H9 (cell line): ENCODE measurements at regions not wholly inside any gene's neighbourhood (a gene's known extent, or its start where the extent isn't known, plus 50 kb on each side); places are given as distances from the start of the nearest gene placed in this dataset.

Source experiments
- DNase-seq: peaks from one replicate; pipeline ENCODE4 v3.0.0-alpha.2; 2017
- H2AFZ ChIP-seq: one replicate; pipeline ENCODE4 v1.6.1; 2013; ENCODE audit warnings: mild to moderate bottlenecking, low read length, control low read depth, moderate library complexity
- H2AK5ac ChIP-seq: 2 replicates; pipeline ENCODE4 v1.6.1; 2013; ENCODE audit warnings: low read length, control low read depth, mixed read lengths; ENCODE audit not compliant: insufficient read length
- H2BK120ac ChIP-seq: one replicate; pipeline ENCODE4 v1.6.1; 2013; ENCODE audit warnings: low read depth, mild to moderate bottlenecking, low read length, control low read depth, inconsistent platforms; ENCODE audit not compliant: poor library complexity, severe bottlenecking
- H2BK12ac ChIP-seq: 2 replicates; pipeline ENCODE4 v1.6.1; 2013; ENCODE audit warnings: low read length, control low read depth, mixed read lengths, low read depth; ENCODE audit not compliant: insufficient read length
- H2BK15ac ChIP-seq: 2 replicates; pipeline ENCODE4 v1.6.1; 2013; ENCODE audit warnings: low read depth, low read length, control low read depth
- H2BK20ac ChIP-seq: one replicate; pipeline ENCODE4 v1.6.1; 2013; ENCODE audit warnings: low read depth, mild to moderate bottlenecking, low read length, control low read depth, inconsistent platforms; ENCODE audit not compliant: poor library complexity, severe bottlenecking
- H2BK5ac ChIP-seq: 2 replicates; pipeline ENCODE4 v1.6.1; 2013; ENCODE audit warnings: low read length, control low read depth, mixed read lengths; ENCODE audit not compliant: insufficient read length
- H3K14ac ChIP-seq: 2 replicates; pipeline ENCODE4 v1.6.1; 2013; ENCODE audit warnings: low read length, control low read depth; ENCODE audit not compliant: insufficient read depth
- H3K18ac ChIP-seq: 2 replicates; pipeline ENCODE4 v1.6.1; 2013; ENCODE audit warnings: low read depth, mild to moderate bottlenecking, mixed read lengths, low read length, control low read depth; ENCODE audit not compliant: insufficient read length
- H3K23ac ChIP-seq: 2 replicates; pipeline ENCODE4 v1.6.1; 2013; ENCODE audit warnings: low read length, control low read depth, mixed read lengths, low read depth; ENCODE audit not compliant: insufficient read length
- H3K23me2 ChIP-seq: 2 replicates; pipeline ENCODE4 v1.6.1; 2013; ENCODE audit warnings: low read depth, mild to moderate bottlenecking, mixed read lengths, low read length, control low read depth; ENCODE audit not compliant: insufficient read length, poor library complexity, severe bottlenecking
- H3K27ac ChIP-seq: 2 replicates; pipeline ENCODE4 v1.5.1; 2013; ENCODE audit warnings: low read length, control low read depth, mixed read lengths, low read depth; ENCODE audit not compliant: insufficient read length
- H3K27me3 ChIP-seq: 2 replicates; pipeline ENCODE4 v1.6.1; 2013; ENCODE audit warnings: low read length, control low read depth, inconsistent platforms; ENCODE audit not compliant: insufficient read depth
- H3K4ac ChIP-seq: 2 replicates; pipeline ENCODE4 v1.6.1; 2013; ENCODE audit warnings: low read depth, mild to moderate bottlenecking, control low read depth, inconsistent platforms, low read length, moderate library complexity
- H3K4me1 ChIP-seq: 2 replicates; pipeline ENCODE4 v1.6.1; 2013; ENCODE audit warnings: low read length, control low read depth, inconsistent platforms; ENCODE audit not compliant: insufficient read depth
- H3K4me2 ChIP-seq: 2 replicates; pipeline ENCODE4 v1.6.1; 2013; ENCODE audit warnings: low read length, control low read depth, mixed read lengths; ENCODE audit not compliant: insufficient read length, insufficient read depth
- H3K56ac ChIP-seq: 2 replicates; pipeline ENCODE4 v1.6.1; 2013; ENCODE audit warnings: low read depth, mild to moderate bottlenecking, mixed read lengths, low read length, control low read depth; ENCODE audit not compliant: insufficient read length
- H3K79me1 ChIP-seq: 2 replicates; pipeline ENCODE4 v1.6.1; 2013; ENCODE audit warnings: low read depth, mild to moderate bottlenecking, moderate library complexity, low read length, control low read depth, inconsistent platforms; ENCODE audit not compliant: insufficient read depth, poor library complexity, severe bottlenecking
- H3K79me2 ChIP-seq: 2 replicates; pipeline ENCODE4 v1.6.1; 2013; ENCODE audit warnings: low read length, control low read depth, inconsistent platforms; ENCODE audit not compliant: insufficient read depth
- H3K9ac ChIP-seq: 2 replicates; pipeline ENCODE4 v1.6.1; 2013; ENCODE audit warnings: low read length, control low read depth, mixed read lengths; ENCODE audit not compliant: insufficient read length; ENCODE audit errors: extremely low read depth
- H3K9me3 ChIP-seq: one replicate; pipeline ENCODE4 v1.6.1; 2013; ENCODE audit warnings: low read depth, low read length, inconsistent platforms; ENCODE audit not compliant: control insufficient read depth
- H3T11ph ChIP-seq: one replicate; pipeline ENCODE4 v1.6.1; 2013; ENCODE audit warnings: mild to moderate bottlenecking, low read length, control low read depth, inconsistent platforms
- H4K20me1 ChIP-seq: one replicate; pipeline ENCODE4 v1.6.1; 2013; ENCODE audit not compliant: control insufficient read depth, insufficient read length, insufficient read depth
- H4K5ac ChIP-seq: 2 replicates; pipeline ENCODE4 v1.6.1; 2013; ENCODE audit warnings: low read depth, mild to moderate bottlenecking, mixed read lengths, low read length, control low read depth; ENCODE audit not compliant: insufficient read length
- H4K8ac ChIP-seq: replicated peaks from 2 replicates; pipeline ENCODE4 v1.6.1; 2013; ENCODE audit warnings: low read length, control low read depth, mixed read lengths, low read depth; ENCODE audit not compliant: insufficient read length
- H4K91ac ChIP-seq: 2 replicates; pipeline ENCODE4 v1.6.1; 2013; ENCODE audit warnings: low read depth, mild to moderate bottlenecking, moderate library complexity, mixed read lengths, low read length, control low read depth; ENCODE audit not compliant: insufficient read length
- H3K27ac Mint-ChIP-seq, 3 experiments: 2 replicates in 2 of 3; 3 replicates in 1 of 3; pipeline ENCODE4 v1.8.0; 2020 to 2021; ENCODE audit warnings: mixed read lengths in 3 of 3, mild to moderate bottlenecking in 1 of 3, moderate library complexity in 1 of 3
- H3K27me3 Mint-ChIP-seq: 2 replicates; pipeline ENCODE4 v1.8.0; 2021; ENCODE audit warnings: low read depth, mild to moderate bottlenecking, moderate library complexity, mixed read lengths
- H3K36me3 Mint-ChIP-seq, 3 experiments: 2 replicates in 2 of 3; 3 replicates in 1 of 3; pipeline ENCODE4 v1.8.0; 2020 to 2021; ENCODE audit warnings: low read depth in 3 of 3, mixed read lengths in 3 of 3; ENCODE audit not compliant: insufficient read depth in 1 of 3
- H3K4me1 Mint-ChIP-seq, 2 experiments: 2 replicates each; pipeline ENCODE4 v1.8.0; 2020; ENCODE audit warnings: mixed read lengths in 2 of 2
- H3K4me3 Mint-ChIP-seq, 2 experiments: 2 replicates in 1 of 2; 3 replicates in 1 of 2; pipeline ENCODE4 v1.8.0; 2020 to 2021; ENCODE audit warnings: mild to moderate bottlenecking in 2 of 2, mixed read lengths in 2 of 2, moderate library complexity in 1 of 2
- H3K9me3 Mint-ChIP-seq, 2 experiments: 2 replicates in 1 of 2; 3 replicates in 1 of 2; pipeline ENCODE4 v1.8.0; 2020; ENCODE audit warnings: mild to moderate bottlenecking in 2 of 2, mixed read lengths in 2 of 2, moderate library complexity in 1 of 2
- CTCF ChIP-seq: fragments of 200-600 bp; sonication (generic); conservative IDR thresholded peaks from 3 replicates; pipeline ENCODE4 v1.8.0; 2021; ENCODE audit warnings: antibody characterized with exemption, mild to moderate bottlenecking
- WGBS: extraction: QIAGEN DNeasy Blood & Tissue Kit; methylation state at CpG from one replicate; pipeline ENCODE4 v1.1.7; 2013; ENCODE audit warnings: missing lambda C conversion rate, low lambda C conversion rate, mixed read lengths; ENCODE audit not compliant: insufficient read length; ENCODE audit errors: extremely low coverage; 5-methylcytosine and 5-hydroxymethylcytosine counted together

- Histone ChIP-seq H2BK12ac (no peak overlapping the region), H3K4me1 (peaks cover 16% of the 10 kb centered on the region), H2AK5ac (no peak overlapping the region), H3K23me2 (no peaks in the 10 kb centered on the region), H3K27ac (no peak overlapping the region), H4K8ac (no peak overlapping the region), H3K4me2 (no peak overlapping the region), H3K27me3 (no peaks in the 10 kb centered on the region), H3K18ac (no peak overlapping the region), H3K23ac (no peak overlapping the region), H3K79me2 (no peaks in the 10 kb centered on the region), H2BK20ac (no peak overlapping the region), H3K9ac (no peak overlapping the region), H4K20me1 (no peaks in the 10 kb centered on the region), H4K5ac (no peak overlapping the region), H3T11ph (no peak overlapping the region), H3K9me3 (no peaks in the 10 kb centered on the region), H2AFZ (no peak overlapping the region), H3K14ac (no peak overlapping the region), H4K91ac (no peak overlapping the region), H3K56ac (no peak overlapping the region), H2BK5ac (no peak overlapping the region), H3K4ac (no peak overlapping the region), H3K79me1 (no peaks in the 10 kb centered on the region), H2BK15ac (no peak overlapping the region), H2BK120ac (no peak overlapping the region)
- no peaks in the 10 kb centered on the region; the same call in 1 of the 2 replicates for H3K27me3 Mint-ChIP-seq
- no peak overlapping the region for H3K4me3 Mint-ChIP-seq
- peaks cover 0 to 12% (median 5%) of the 10 kb centered on the region in 3 experiments; a peak in 2 of 7 replicates for H3K36me3 Mint-ChIP-seq
- DNase-seq: no peak
- H3K9me3 Mint-ChIP-seq: peaks cover 2 to 4% of the 10 kb centered on the region in 2 experiments; a peak in 2 of 5 replicates
- H3K27ac Mint-ChIP-seq: no peak overlapping the region
- no CpG with 5 or more reads among the region's 2 CpGs for WGBS
- TF ChIP-seq CTCF: no peak
- H3K4me1 Mint-ChIP-seq: peaks cover 75 to 76% of the 10 kb centered on the region in 2 experiments
Observed at GRCh38 chr2:216564611-216565010, 66.0 kb downstream of the RPL37A start.
